ENCODE measurements at regions not wholly inside any gene's neighbourhood (a gene's known extent, or its start where the extent isn't known, plus 50 kb on each side); places are given as distances from the start of the nearest gene placed in this dataset.

DNA sequence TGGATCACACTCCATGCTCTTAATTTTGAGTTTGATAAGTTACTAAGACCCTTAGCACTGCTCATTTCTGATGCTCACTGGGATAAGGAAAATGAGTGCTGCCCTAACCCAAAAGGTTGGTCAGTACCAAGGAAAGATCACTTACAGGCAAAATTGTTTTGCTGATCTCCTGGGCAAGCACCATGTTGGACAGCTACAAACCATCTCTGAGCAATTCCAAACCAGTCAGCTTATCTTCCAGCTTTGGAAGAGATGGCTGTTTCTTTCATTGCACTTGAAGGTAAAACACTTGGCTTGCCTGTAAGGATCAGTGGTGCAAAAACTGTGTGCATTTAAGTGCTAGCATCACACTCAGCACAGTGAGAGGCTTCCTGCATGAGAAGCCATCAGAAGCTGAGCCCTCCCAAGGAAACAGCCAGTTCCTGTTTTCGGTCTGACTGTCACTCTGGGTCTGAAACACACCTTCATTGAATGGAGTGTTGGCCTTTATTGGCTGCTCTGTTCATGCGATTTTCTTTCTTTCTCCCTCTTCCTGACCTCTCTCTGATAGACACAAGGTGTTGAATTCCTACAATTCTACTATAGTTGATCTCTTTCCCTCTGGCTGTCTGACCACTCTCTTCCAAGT lies 126.4 kb upstream of the GHITM start:
- Histone ChIP-seq H3K4me2 (ENCODE audit: control insufficient read depth, extremely low read depth, insufficient read depth, low read depth, low read length) (no peak overlapping the region), H3K27ac (ENCODE audit: control insufficient read depth, insufficient read depth, low read length) (no peak overlapping the region), H3K4me3 (ENCODE audit: control insufficient read depth in 2 of 3, extremely low read depth in 1 of 3, insufficient read depth in 2 of 3, low read depth in 1 of 3, low read length in 3 of 3) (no peak overlapping the region), H2AFZ (ENCODE audit: control insufficient read depth, low read length) (no peak overlapping the region), H3K4me1 (ENCODE audit: control insufficient read depth, extremely low read depth, insufficient read depth, low read length) (no peaks in the 10 kb centered on the region), H3K9me1 (ENCODE audit: control insufficient read depth, extremely low read depth, insufficient read depth, low read length) (no peaks in the 10 kb centered on the region), H3K79me2 (ENCODE audit: control insufficient read depth, insufficient read depth, low read length) (no peaks in the 10 kb centered on the region), H3K27me3 (ENCODE audit: control insufficient read depth, extremely low read depth, insufficient read depth, low read length) (no peaks in the 10 kb centered on the region), H3K36me3 (ENCODE audit: control insufficient read depth in 2 of 2, extremely low read depth in 1 of 2, insufficient read depth in 2 of 2, low read length in 2 of 2) (no peaks in the 10 kb centered on the region), H3K9me3 (ENCODE audit: control insufficient read depth, low read depth, low read length) (no peaks in the 10 kb centered on the region), H4K20me1 (ENCODE audit: control insufficient read depth, extremely low read depth, insufficient read depth, low read length) (no peaks in the 10 kb centered on the region), H3K9ac (ENCODE audit: control insufficient read depth, extremely low read depth, insufficient read depth, low read length) (no peak overlapping the region)
- no peak for DNase-seq (ENCODE audit: low read depth, low spot score)
- TF ChIP-seq, protein P1, sequence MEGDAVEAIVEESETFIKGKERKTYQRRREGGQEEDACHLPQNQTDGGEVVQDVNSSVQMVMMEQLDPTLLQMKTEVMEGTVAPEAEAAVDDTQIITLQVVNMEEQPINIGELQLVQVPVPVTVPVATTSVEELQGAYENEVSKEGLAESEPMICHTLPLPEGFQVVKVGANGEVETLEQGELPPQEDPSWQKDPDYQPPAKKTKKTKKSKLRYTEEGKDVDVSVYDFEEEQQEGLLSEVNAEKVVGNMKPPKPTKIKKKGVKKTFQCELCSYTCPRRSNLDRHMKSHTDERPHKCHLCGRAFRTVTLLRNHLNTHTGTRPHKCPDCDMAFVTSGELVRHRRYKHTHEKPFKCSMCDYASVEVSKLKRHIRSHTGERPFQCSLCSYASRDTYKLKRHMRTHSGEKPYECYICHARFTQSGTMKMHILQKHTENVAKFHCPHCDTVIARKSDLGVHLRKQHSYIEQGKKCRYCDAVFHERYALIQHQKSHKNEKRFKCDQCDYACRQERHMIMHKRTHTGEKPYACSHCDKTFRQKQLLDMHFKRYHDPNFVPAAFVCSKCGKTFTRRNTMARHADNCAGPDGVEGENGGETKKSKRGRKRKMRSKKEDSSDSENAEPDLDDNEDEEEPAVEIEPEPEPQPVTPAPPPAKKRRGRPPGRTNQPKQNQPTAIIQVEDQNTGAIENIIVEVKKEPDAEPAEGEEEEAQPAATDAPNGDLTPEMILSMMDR (optimal IDR thresholded peaks at IDR 0.05 in 1 of 3, IDR thresholded peaks at IDR 0.05 in 1 of 3, conservative IDR thresholded peaks at IDR 0.05 in 1 of 3; ENCODE audit: extremely low read depth in 1 of 3, insufficient read depth in 2 of 3, low read length in 3 of 3): no peak
- no peak for TF ChIP-seq EZH2 (IDR thresholded peaks at IDR 0.05; ENCODE audit: low read length)
- FAIRE-seq: no peak
- dilution Hi-C loops (cut with MboI; ENCODE audit: extremely low pct_ligation_motif_present, low sequenced_read_pairs): no loop called here

DNA sequence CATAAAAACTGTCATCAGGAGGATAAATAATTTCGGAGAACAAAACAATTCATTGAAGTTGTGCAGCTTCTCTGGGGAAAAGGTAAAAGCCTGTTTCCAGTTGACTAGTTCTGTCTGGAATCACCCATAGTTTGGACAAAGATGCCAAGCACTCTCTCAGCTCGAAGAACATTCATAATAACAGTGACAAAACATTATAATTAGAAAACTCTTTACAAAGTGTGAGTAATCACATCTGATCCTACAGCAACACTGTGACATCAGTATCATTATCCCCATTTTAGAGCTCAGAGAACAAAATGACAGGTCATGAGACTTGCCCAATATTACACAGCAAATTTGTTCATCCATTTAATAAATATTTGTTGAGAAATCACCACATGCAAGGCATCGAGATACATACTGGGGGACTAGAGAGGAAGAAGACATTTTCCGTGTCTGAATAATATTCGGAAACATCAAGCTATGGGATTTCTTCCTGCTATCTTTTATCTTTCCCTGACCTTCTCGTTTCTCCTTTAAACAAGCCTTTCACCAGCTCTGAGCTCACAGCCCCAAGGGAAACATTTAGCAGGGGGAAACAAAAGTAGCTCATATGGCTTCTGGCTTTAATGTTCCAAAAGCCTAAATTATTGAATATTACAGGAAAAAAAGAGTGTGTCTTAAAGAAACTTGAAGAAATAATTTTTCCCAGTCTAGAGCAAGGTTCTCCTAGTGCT lies 123.3 kb upstream of the GHITM start:
- no peak overlapping the region for H3K4me3 ChIP-seq (ENCODE audit: control insufficient read depth in 2 of 3, extremely low read depth in 1 of 3, insufficient read depth in 2 of 3, low read depth in 1 of 3, low read length in 3 of 3)
- no peaks in the 10 kb centered on the region for H3K79me2 ChIP-seq (ENCODE audit: control insufficient read depth, insufficient read depth, low read length)
- no peaks in the 10 kb centered on the region for H4K20me1 ChIP-seq (ENCODE audit: control insufficient read depth, extremely low read depth, insufficient read depth, low read length)
- no peaks in the 10 kb centered on the region for H3K9me1 ChIP-seq (ENCODE audit: control insufficient read depth, extremely low read depth, insufficient read depth, low read length)
- H3K27ac ChIP-seq (ENCODE audit: control insufficient read depth, insufficient read depth, low read length): no peak overlapping the region
- DNase-seq (ENCODE audit: low read depth, low spot score) (no peak), FAIRE-seq (no peak)
- no peaks in the 10 kb centered on the region for H3K27me3 ChIP-seq (ENCODE audit: control insufficient read depth, extremely low read depth, insufficient read depth, low read length)
- no peak for TF ChIP-seq EZH2 (IDR thresholded peaks at IDR 0.05; ENCODE audit: low read length)
- TF ChIP-seq, protein P1 (optimal IDR thresholded peaks at IDR 0.05 in 1 of 3, IDR thresholded peaks at IDR 0.05 in 1 of 3, conservative IDR thresholded peaks at IDR 0.05 in 1 of 3; ENCODE audit: extremely low read depth in 1 of 3, insufficient read depth in 2 of 3, low read length in 3 of 3): no peak
- H3K36me3 ChIP-seq (ENCODE audit: control insufficient read depth in 2 of 2, extremely low read depth in 1 of 2, insufficient read depth in 2 of 2, low read length in 2 of 2): no peaks in the 10 kb centered on the region
- no peak overlapping the region for H2AFZ ChIP-seq (ENCODE audit: control insufficient read depth, low read length)
- H3K9me3 ChIP-seq (ENCODE audit: control insufficient read depth, low read depth, low read length): no peaks in the 10 kb centered on the region
- H3K9ac ChIP-seq (ENCODE audit: control insufficient read depth, extremely low read depth, insufficient read depth, low read length): no peak overlapping the region
- H3K4me2 ChIP-seq (ENCODE audit: control insufficient read depth, extremely low read depth, insufficient read depth, low read depth, low read length): no peak overlapping the region
- dilution Hi-C loops (cut with MboI; ENCODE audit: extremely low pct_ligation_motif_present, low sequenced_read_pairs): no loop called here
- no peaks in the 10 kb centered on the region for H3K4me1 ChIP-seq (ENCODE audit: control insufficient read depth, extremely low read depth, insufficient read depth, low read length)

Data from keratinocyte (primary cell).